Testis (tissue), 2 donors: ENCODE measurements at regions not wholly inside any gene's neighbourhood (a gene's known extent, or its start where the extent isn't known, plus 50 kb on each side); places are given as distances from the start of the nearest gene placed in this dataset.

Experiments
- DNase-seq: peaks from one replicate; pipeline ENCODE4 v3.0.0-alpha.2; 2019
- H3K27ac ChIP-seq, 2 donors: fragments of 200-600 bp; sonication (generic); one replicate each; pipeline ENCODE4 v1.5.1; 2019
- H3K27me3 ChIP-seq: fragments of 200-600 bp; sonication (generic); one replicate; pipeline ENCODE4 v1.5.1; 2019
- H3K36me3 ChIP-seq: fragments of 200-600 bp; sonication (generic); one replicate; pipeline ENCODE4 v1.5.1; 2017; ENCODE audit warnings: low read depth; ENCODE audit errors: missing control alignments
- H3K4me1 ChIP-seq: fragments of 200-600 bp; sonication (generic); one replicate; pipeline ENCODE4 v1.5.1; 2019
- H3K4me3 ChIP-seq, 2 donors: fragments of 200-600 bp; sonication (generic); one replicate each; pipeline ENCODE4 v1.5.1; 2017 to 2019
- H3K9me3 ChIP-seq: fragments of 200-600 bp; sonication (generic); one replicate; pipeline ENCODE4 v1.5.1; 2017
- POLR2A ChIP-seq: fragments of 450-650 bp; IDR thresholded peaks from one replicate; pipeline ENCODE4 v1.6.1; 2017; ENCODE audit warnings: antibody characterized with exemption, mild to moderate bottlenecking, moderate library complexity
- WGBS, 2 donors: methylation state at CpG; one replicate each; pipeline ENCODE4 v1.1.5; 2018; 5-methylcytosine and 5-hydroxymethylcytosine counted together
- intact Hi-C: fragments of 100-400 bp; cut with DNase I; formaldehyde crosslinking; loops from one replicate; pipeline ENCODE4 v1.15.1; 2023; ENCODE audit warnings: low total_unique reads
- TF ChIP-seq, protein P1 (sequence below), 3 experiments: fragments of 450-650 bp in 2 of 3; fragments of 200-600 bp in 1 of 3; sonication (generic) in 1 of 3; IDR thresholded peaks; one replicate each; pipeline ENCODE4 v1.5.1; 2016 to 2019; ENCODE audit warnings: antibody characterized with exemption in 3 of 3, mild to moderate bottlenecking in 2 of 3, moderate library complexity in 1 of 3

DNA sequence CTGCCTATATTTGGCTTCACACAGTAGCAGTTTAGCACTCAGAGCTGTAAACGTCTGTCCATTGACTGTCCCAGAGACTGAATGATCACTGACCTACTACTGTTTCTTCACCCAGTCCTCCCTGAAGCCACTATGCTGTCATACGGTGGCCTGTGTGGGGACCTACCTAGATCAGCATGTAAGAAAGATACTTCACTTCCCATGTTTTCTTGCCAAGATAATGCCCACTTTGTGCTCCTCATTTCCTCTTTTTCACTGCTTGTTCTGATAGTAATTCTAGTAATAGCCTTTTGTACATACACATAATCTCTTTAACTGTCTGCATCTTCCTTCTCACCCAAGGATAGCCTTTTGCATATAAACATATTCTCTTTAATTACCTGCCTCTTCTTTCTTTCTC is 109.9 kb upstream of the TIAM2 start:
- 78 to 80% methylated on average over 2 of the region's 2 CpGs for WGBS, 2 donors
- Histone ChIP-seq H3K4me1 (peaks cover 5% of the 10 kb centered on the region), H3K36me3 (no peaks in the 10 kb centered on the region), H3K9me3 (no peaks in the 10 kb centered on the region), H3K27ac (no peak overlapping the region), H3K4me3 (no peak overlapping the region), H3K27me3 (no peaks in the 10 kb centered on the region)
- TF ChIP-seq POLR2A = no peak
- TF ChIP-seq, protein P1, sequence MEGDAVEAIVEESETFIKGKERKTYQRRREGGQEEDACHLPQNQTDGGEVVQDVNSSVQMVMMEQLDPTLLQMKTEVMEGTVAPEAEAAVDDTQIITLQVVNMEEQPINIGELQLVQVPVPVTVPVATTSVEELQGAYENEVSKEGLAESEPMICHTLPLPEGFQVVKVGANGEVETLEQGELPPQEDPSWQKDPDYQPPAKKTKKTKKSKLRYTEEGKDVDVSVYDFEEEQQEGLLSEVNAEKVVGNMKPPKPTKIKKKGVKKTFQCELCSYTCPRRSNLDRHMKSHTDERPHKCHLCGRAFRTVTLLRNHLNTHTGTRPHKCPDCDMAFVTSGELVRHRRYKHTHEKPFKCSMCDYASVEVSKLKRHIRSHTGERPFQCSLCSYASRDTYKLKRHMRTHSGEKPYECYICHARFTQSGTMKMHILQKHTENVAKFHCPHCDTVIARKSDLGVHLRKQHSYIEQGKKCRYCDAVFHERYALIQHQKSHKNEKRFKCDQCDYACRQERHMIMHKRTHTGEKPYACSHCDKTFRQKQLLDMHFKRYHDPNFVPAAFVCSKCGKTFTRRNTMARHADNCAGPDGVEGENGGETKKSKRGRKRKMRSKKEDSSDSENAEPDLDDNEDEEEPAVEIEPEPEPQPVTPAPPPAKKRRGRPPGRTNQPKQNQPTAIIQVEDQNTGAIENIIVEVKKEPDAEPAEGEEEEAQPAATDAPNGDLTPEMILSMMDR (IDR thresholded peaks at IDR 0.05) = no peak
- intact Hi-C loops = no loop called here
- no peak for DNase-seq

- H3K36me3 ChIP-seq = no peaks in the 10 kb centered on the region
- no peak for DNase-seq
- WGBS, 2 donors = 92 to 98% methylated on average over 4 of the region's 4 CpGs
- no peaks in the 10 kb centered on the region for H3K9me3 ChIP-seq
- peaks cover 5% of the 10 kb centered on the region for H3K4me1 ChIP-seq
- TF ChIP-seq, protein P1 (IDR thresholded peaks at IDR 0.05) = no peak
- H3K4me3 ChIP-seq = no peak overlapping the region
- no peak overlapping the region for H3K27ac ChIP-seq
- intact Hi-C loops = no loop called here
- no peaks in the 10 kb centered on the region for H3K27me3 ChIP-seq
Measured at GRCh38 chr6:154886016-154886415, 109.1 kb upstream of the TIAM2 start.

- no peaks in the 10 kb centered on the region for H3K27me3 ChIP-seq
- no peak overlapping the region for H3K27ac ChIP-seq
- no peak overlapping the region for H3K4me3 ChIP-seq
- intact Hi-C loops = no loop called here
- DNase-seq = no peak
- H3K9me3 ChIP-seq = no peaks in the 10 kb centered on the region
- H3K4me1 ChIP-seq = peaks cover 5% of the 10 kb centered on the region
- TF ChIP-seq, protein P1 (IDR thresholded peaks at IDR 0.05) = no peak
- no peak for TF ChIP-seq POLR2A
- H3K36me3 ChIP-seq = no peaks in the 10 kb centered on the region
Measured at GRCh38 chr6:154886471-154886870, 108.6 kb upstream of the TIAM2 start.

- Histone ChIP-seq H3K36me3 (no peaks in the 10 kb centered on the region), H3K4me1 (peaks cover 5% of the 10 kb centered on the region), H3K9me3 (no peaks in the 10 kb centered on the region), H3K27ac (no peak overlapping the region), H3K27me3 (no peaks in the 10 kb centered on the region), H3K4me3 (no peak overlapping the region)
- no peak for TF ChIP-seq POLR2A
- TF ChIP-seq, protein P1 (IDR thresholded peaks at IDR 0.05) = no peak
- DNase-seq = no peak
- WGBS, 2 donors = 85 to 95% methylated on average over 5 of the region's 5 CpGs
- intact Hi-C loops = no loop called here
Measured at GRCh38 chr6:154887051-154887450, 108.1 kb upstream of the TIAM2 start.

DNA sequence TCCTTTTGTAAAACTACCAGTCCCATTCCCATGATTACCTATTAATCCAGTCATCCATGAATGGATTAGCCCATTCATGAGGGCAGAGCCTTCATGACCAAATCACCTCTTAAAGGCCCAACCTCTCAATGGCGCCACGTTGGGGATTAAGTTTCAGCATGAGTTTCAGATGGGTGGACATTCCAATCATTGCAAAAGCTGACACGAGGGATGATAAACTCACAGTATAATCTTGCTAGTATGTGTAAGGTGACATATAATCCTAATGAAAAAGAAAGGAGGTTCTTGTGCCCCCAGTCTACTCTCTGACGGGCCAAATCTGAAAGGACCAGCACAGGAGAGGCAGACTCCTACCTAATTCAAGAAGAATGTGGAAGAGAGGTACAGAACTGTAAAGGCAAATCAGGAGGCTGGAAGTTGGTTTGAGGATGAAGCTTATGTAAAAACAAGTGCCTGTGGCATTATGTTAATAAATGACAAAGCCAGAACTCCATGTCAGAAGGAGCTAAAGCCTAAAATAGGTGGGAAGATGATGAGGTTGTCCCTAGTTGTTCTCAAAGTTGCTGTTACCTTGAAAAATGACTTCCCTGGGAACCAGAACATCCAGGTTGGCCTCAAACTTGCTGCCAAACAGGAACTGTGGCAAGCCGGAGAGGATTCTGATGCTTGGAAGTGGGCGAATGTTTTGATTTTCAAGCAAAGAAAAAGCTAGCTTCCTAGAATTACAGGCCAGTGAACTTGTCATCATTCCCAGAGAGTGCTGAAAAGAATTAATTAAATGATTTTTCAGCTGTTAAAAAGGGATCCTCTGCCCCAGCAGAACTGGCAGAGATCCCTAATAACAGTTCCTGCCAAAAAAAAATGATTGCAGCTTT is 106.5 kb upstream of the TIAM2 start:
- Histone ChIP-seq H3K9me3 (no peaks in the 10 kb centered on the region), H3K27ac (no peak overlapping the region), H3K4me1 (peaks cover 5% of the 10 kb centered on the region), H3K27me3 (no peaks in the 10 kb centered on the region), H3K36me3 (no peaks in the 10 kb centered on the region), H3K4me3 (no peak overlapping the region)
- 74 to 82% methylated on average over 6 of the region's 6 CpGs for WGBS, 2 donors
- intact Hi-C loops = no loop called here
- no peak for TF ChIP-seq POLR2A
- TF ChIP-seq, protein P1 (IDR thresholded peaks at IDR 0.05) = no peak
- no peak for DNase-seq
